Endodermal cell (in vitro differentiated cells): ENCODE measurements at regions not wholly inside any gene's neighbourhood (a gene's known extent, or its start where the extent isn't known, plus 50 kb on each side); places are given as distances from the start of the nearest gene placed in this dataset.

Experiments
- DNase-seq: peaks from one replicate; pipeline ENCODE4 v3.0.0-alpha.2; 2017
- H3K27ac ChIP-seq: 2 replicates; pipeline ENCODE4 v1.5.1; 2013; ENCODE audit warnings: mild to moderate bottlenecking, low read depth, low read length, moderate library complexity
- H3K27me3 ChIP-seq: 2 replicates; pipeline ENCODE4 v1.6.1; 2013; ENCODE audit warnings: mild to moderate bottlenecking, low read length, moderate library complexity; ENCODE audit not compliant: insufficient read depth, control insufficient read depth, poor library complexity, severe bottlenecking
- H3K36me3 ChIP-seq: 2 replicates; pipeline ENCODE4 v1.7.0; 2013; ENCODE audit warnings: mild to moderate bottlenecking, low read length, moderate library complexity; ENCODE audit not compliant: control insufficient read depth, insufficient read depth
- H3K4me1 ChIP-seq: one replicate; pipeline ENCODE4 v1.7.0; 2013; ENCODE audit warnings: low read length; ENCODE audit not compliant: control insufficient read depth, insufficient read depth
- H3K4me3 ChIP-seq: 2 replicates; pipeline ENCODE4 v1.5.1; 2013; ENCODE audit warnings: mild to moderate bottlenecking, low read length, moderate library complexity
- H3K9ac ChIP-seq: 2 replicates; pipeline ENCODE4 v1.6.1; 2013; ENCODE audit warnings: mild to moderate bottlenecking, low read length, moderate library complexity; ENCODE audit not compliant: poor library complexity, severe bottlenecking; ENCODE audit errors: extremely low read depth
- H3K9me3 ChIP-seq: 2 replicates; pipeline ENCODE4 v1.6.1; 2013; ENCODE audit warnings: mild to moderate bottlenecking, low read length, moderate library complexity; ENCODE audit not compliant: control insufficient read depth
- H3K27ac Mint-ChIP-seq: 2 replicates; pipeline ENCODE4 v1.8.0; 2020; ENCODE audit warnings: mixed read lengths
- H3K27me3 Mint-ChIP-seq: 2 replicates; pipeline ENCODE4 v1.8.0; 2021; ENCODE audit warnings: mild to moderate bottlenecking, mixed read lengths; ENCODE audit not compliant: insufficient read depth
- H3K36me3 Mint-ChIP-seq: 2 replicates; pipeline ENCODE4 v1.8.0; 2020; ENCODE audit warnings: low read depth, mixed read lengths
- H3K4me1 Mint-ChIP-seq: 2 replicates; pipeline ENCODE4 v1.8.0; 2020; ENCODE audit warnings: mixed read lengths
- H3K4me3 Mint-ChIP-seq: 2 replicates; pipeline ENCODE4 v1.8.0; 2020; ENCODE audit warnings: mild to moderate bottlenecking, moderate library complexity, mixed read lengths
- H3K9me3 Mint-ChIP-seq: 2 replicates; pipeline ENCODE4 v1.8.0; 2020; ENCODE audit warnings: mild to moderate bottlenecking, mixed read lengths
- CTCF ChIP-seq: fragments of 200-600 bp; sonication (generic); conservative IDR thresholded peaks from 2 replicates; pipeline ENCODE4 v1.5.0; 2021; ENCODE audit warnings: antibody characterized with exemption, mild to moderate bottlenecking
- WGBS, 2 experiments: methylation state at CpG; one replicate each; pipeline versions ENCODE4 v1.1.5 to v1.1.7; 2013; ENCODE audit warnings: missing lambda C conversion rate in 2 of 2, mixed read lengths in 1 of 2; ENCODE audit not compliant: insufficient coverage in 1 of 2, insufficient read length in 1 of 2; 5-methylcytosine and 5-hydroxymethylcytosine counted together

- H3K4me3 ChIP-seq = no peak overlapping the region
- H3K27ac Mint-ChIP-seq = no peak overlapping the region
- H3K4me1 Mint-ChIP-seq = no peaks in the 10 kb centered on the region
- no peaks in the 10 kb centered on the region for H3K27me3 ChIP-seq
- no peak for TF ChIP-seq CTCF
- no peak overlapping the region for H3K9ac ChIP-seq
- no peaks in the 10 kb centered on the region for H3K27me3 Mint-ChIP-seq
- DNase-seq = no peak
- H3K4me3 Mint-ChIP-seq = no peak overlapping the region
- H3K27ac ChIP-seq = no peak overlapping the region
- H3K36me3 Mint-ChIP-seq = no peaks in the 10 kb centered on the region
- no peaks in the 10 kb centered on the region for H3K36me3 ChIP-seq
- H3K9me3 ChIP-seq = no peaks in the 10 kb centered on the region
- H3K4me1 ChIP-seq = no peaks in the 10 kb centered on the region
- WGBS, 2 experiments = 95 to 97% methylated on average over 7 to 14 of the region's 14 CpGs
- no peaks in the 10 kb centered on the region for H3K9me3 Mint-ChIP-seq
These were observed 190.1 kb upstream of the DEFB112 start for GRCh38 chr6:50239853-50240252.

- no peak overlapping the region for H3K9ac ChIP-seq
- no peaks in the 10 kb centered on the region for H3K36me3 Mint-ChIP-seq
- H3K27me3 Mint-ChIP-seq = no peaks in the 10 kb centered on the region
- no peak for DNase-seq
- H3K27ac Mint-ChIP-seq = no peak overlapping the region
- H3K4me3 Mint-ChIP-seq = no peak overlapping the region
- no peaks in the 10 kb centered on the region for H3K9me3 ChIP-seq
- no peaks in the 10 kb centered on the region for H3K4me1 Mint-ChIP-seq
- WGBS, 2 experiments = 93 to 94% methylated on average over 3 to 8 of the region's 8 CpGs
- no peaks in the 10 kb centered on the region for H3K36me3 ChIP-seq
- no peaks in the 10 kb centered on the region for H3K27me3 ChIP-seq
- no peaks in the 10 kb centered on the region for H3K4me1 ChIP-seq
- no peak overlapping the region for H3K4me3 ChIP-seq
- H3K9me3 Mint-ChIP-seq = no peaks in the 10 kb centered on the region
- no peak overlapping the region for H3K27ac ChIP-seq
- no peak for TF ChIP-seq CTCF
These were observed 191.3 kb upstream of the DEFB112 start for GRCh38 chr6:50240986-50241385.

GRCh38 chr6:50249493-50249892 lies 199.8 kb upstream of the DEFB112 start:
- H3K4me3 Mint-ChIP-seq = no peak overlapping the region
- 84 to 94% methylated on average over 2 of the region's 2 CpGs for WGBS, 2 experiments

More at GRCh38 chr6:50249493-50249892, 199.8 kb upstream of the DEFB112 start:
- Histone ChIP-seq H3K9ac (no peak overlapping the region), H3K4me3 (no peak overlapping the region), H3K4me1 (no peaks in the 10 kb centered on the region), H3K9me3 (peaks cover 4% of the 10 kb centered on the region), H3K27me3 (no peaks in the 10 kb centered on the region), H3K36me3 (no peaks in the 10 kb centered on the region), H3K27ac (no peak overlapping the region)
- Mint-ChIP-seq H3K9me3 (peaks cover 3% of the 10 kb centered on the region), H3K27ac (no peak overlapping the region), H3K36me3 (no peaks in the 10 kb centered on the region), H3K4me1 (peaks cover 4% of the 10 kb centered on the region), H3K27me3 (no peaks in the 10 kb centered on the region)
- TF ChIP-seq CTCF = no peak
- no peak for DNase-seq
